ENCODE measurements at regions not wholly inside any gene's neighbourhood (a gene's known extent, or its start where the extent isn't known, plus 50 kb on each side); places are given as distances from the start of the nearest gene placed in this dataset.

- TF ChIP-seq CTCF (IDR thresholded peaks at IDR 0.05), result no peak
- no peak for TF ChIP-seq EZH2 (IDR thresholded peaks at IDR 0.05)
Observed at GRCh38 chr2:196437626-196438025, 201.9 kb upstream of the CCDC150 start.
